ENCODE measurements at regions not wholly inside any gene's neighbourhood (a gene's known extent, or its start where the extent isn't known, plus 50 kb on each side); places are given as distances from the start of the nearest gene placed in this dataset.
"Not testable (repeated sequence)": the region's sequence is repeated elsewhere in the genome, so short reads cannot be mapped to it uniquely, and the experiment has no call there.

- Histone ChIP-seq H3K27ac (no peak overlapping the region), H3K36me3 (no peaks in the 10 kb centered on the region), H3K27me3 (peaks cover 23% of the 10 kb centered on the region), H3K4me3 (no peak overlapping the region), H3K9me3 (no peaks in the 10 kb centered on the region), H3K4me1 (no peaks in the 10 kb centered on the region)
- 81 to 100% methylated on average over 2 to 5 of the region's 17 CpGs for WGBS, 2 donors (ENCODE audit: low coverage in 1 of 2)
- ATAC-seq, result no peak
- TF ChIP-seq EP300 (IDR thresholded peaks at IDR 0.05), result no peak
- TF ChIP-seq POLR2AphosphoS5 (IDR thresholded peaks at IDR 0.05), result no peak
Measured at GRCh38 chr6:167404385-167405049, 79.6 kb downstream of the TTLL2 start.

GRCh38 chr6:167405778-167406532 lies 81.1 kb downstream of the TTLL2 start:
- Histone ChIP-seq H3K9me3 (no peaks in the 10 kb centered on the region), H3K4me3 (no peak overlapping the region), H3K27ac (no peak overlapping the region), H3K4me1 (no peaks in the 10 kb centered on the region), H3K27me3 (peaks cover 23% of the 10 kb centered on the region), H3K36me3 (no peaks in the 10 kb centered on the region)
- no peak for TF ChIP-seq POLR2A (IDR thresholded peaks at IDR 0.05)
- TF ChIP-seq CTCF (IDR thresholded peaks at IDR 0.05), result no peak
- no peak for TF ChIP-seq POLR2AphosphoS5 (IDR thresholded peaks at IDR 0.05)
- no peak for TF ChIP-seq EP300 (IDR thresholded peaks at IDR 0.05)
- no peak for ATAC-seq
- 75 to 95% methylated on average over 4 to 11 of the region's 14 CpGs for WGBS, 2 donors (ENCODE audit: low coverage in 1 of 2)

GRCh38 chr6:167406533-167407238 lies 81.8 kb downstream of the TTLL2 start:
- not testable (repeated sequence) for H3K36me3 ChIP-seq, ATAC-seq, H3K4me1 ChIP-seq, H3K27ac ChIP-seq, H3K9me3 ChIP-seq, H3K4me3 ChIP-seq
- H3K27me3 ChIP-seq, result peaks cover 23% of the 10 kb centered on the region
- 67 to 79% methylated on average over 8 of the region's 16 CpGs for WGBS, 2 donors (ENCODE audit: low coverage in 1 of 2)

- 57 to 69% methylated on average over 5 to 6 of the region's 19 CpGs for WGBS, 2 donors (ENCODE audit: low coverage in 1 of 2)
- H3K27me3 ChIP-seq, result peaks cover 23% of the 10 kb centered on the region
- no peak overlapping the region for H3K27ac ChIP-seq
- no peak for ATAC-seq
- no peaks in the 10 kb centered on the region for H3K9me3 ChIP-seq
- TF ChIP-seq EP300 (IDR thresholded peaks at IDR 0.05) (no peak), POLR2A (IDR thresholded peaks at IDR 0.05) (no peak), CTCF (IDR thresholded peaks at IDR 0.05) (no peak), POLR2AphosphoS5 (IDR thresholded peaks at IDR 0.05) (no peak)
- no peaks in the 10 kb centered on the region for H3K4me1 ChIP-seq
- no peaks in the 10 kb centered on the region for H3K36me3 ChIP-seq
- no peak overlapping the region for H3K4me3 ChIP-seq
Measured at GRCh38 chr6:167407239-167408064, 82.6 kb downstream of the TTLL2 start.

- H3K36me3 ChIP-seq, result no peaks in the 10 kb centered on the region
- TF ChIP-seq POLR2AphosphoS5 (IDR thresholded peaks at IDR 0.05) (no peak), EP300 (IDR thresholded peaks at IDR 0.05) (no peak), POLR2A (IDR thresholded peaks at IDR 0.05) (no peak), CTCF (IDR thresholded peaks at IDR 0.05) (no peak)
- no peak overlapping the region for H3K4me3 ChIP-seq
- no peak overlapping the region for H3K27ac ChIP-seq
- H3K9me3 ChIP-seq, result no peaks in the 10 kb centered on the region
- ATAC-seq, result no peak
- peaks cover 23% of the 10 kb centered on the region for H3K27me3 ChIP-seq
- H3K4me1 ChIP-seq, result no peaks in the 10 kb centered on the region
- 86% methylated on average over 1 of the region's 21 CpGs; no CpG with 5 or more reads in 1 of the 2 donors for WGBS, 2 donors (ENCODE audit: low coverage in 1 of 2)
Measured at GRCh38 chr6:167408235-167408869, 83.5 kb downstream of the TTLL2 start.
